Neural cell (in vitro differentiated cells): ENCODE measurements at regions not wholly inside any gene's neighbourhood (a gene's known extent, or its start where the extent isn't known, plus 50 kb on each side); places are given as distances from the start of the nearest gene placed in this dataset.

ENCODE experiments used
- H2AFZ ChIP-seq: fragments of 200-600, 300-800 bp; sonication (generic), shearing (Covaris generic); 2 replicates; pipeline ENCODE4 v1.6.0; 2014; ENCODE audit warnings: low read depth, mild to moderate bottlenecking, antibody characterized with exemption, low read length, moderate library complexity
- H3F3A ChIP-seq: fragments of 200-600 bp; shearing (Covaris generic); 2 replicates; pipeline ENCODE4 v1.6.1; 2016; ENCODE audit warnings: mild to moderate bottlenecking, moderate library complexity, mixed read lengths, antibody characterized with exemption, low read length; ENCODE audit not compliant: insufficient read depth, poor library complexity, severe bottlenecking
- H3K27ac ChIP-seq: fragments of 200-600, 300-800 bp; sonication (generic), shearing (Covaris generic); 2 replicates; pipeline ENCODE4 v1.5.1; 2014; ENCODE audit warnings: mild to moderate bottlenecking, low read length, moderate library complexity
- H3K27me3 ChIP-seq: fragments of 300-800, 200-600 bp; sonication (generic), shearing (Covaris generic); 2 replicates; pipeline ENCODE4 v1.6.0; 2014; ENCODE audit warnings: mild to moderate bottlenecking, low read depth, low read length, moderate library complexity; ENCODE audit not compliant: insufficient read depth
- H3K36me3 ChIP-seq: fragments of 300-800, 200-600 bp; sonication (generic), shearing (Covaris generic); 2 replicates; pipeline ENCODE4 v1.5.1; 2014; ENCODE audit warnings: mild to moderate bottlenecking, antibody characterized with exemption, low read length, moderate library complexity; ENCODE audit not compliant: insufficient read depth
- H3K4me2 ChIP-seq: fragments of 300-800, 200-600 bp; sonication (generic), shearing (Covaris generic); 2 replicates; pipeline ENCODE4 v1.6.0; 2014; ENCODE audit warnings: mild to moderate bottlenecking, low read length
- H3K4me3 ChIP-seq: fragments of 300-800, 200-600 bp; sonication (generic), shearing (Covaris generic); 2 replicates; pipeline ENCODE4 v1.5.1; 2014; ENCODE audit warnings: mild to moderate bottlenecking, low read length, moderate library complexity
- H3K79me2 ChIP-seq: fragments of 200-600 bp; shearing (Covaris generic); replicated peaks from 2 replicates; pipeline ENCODE4 v1.6.0; 2014; ENCODE audit warnings: mild to moderate bottlenecking, low read length, moderate library complexity; ENCODE audit not compliant: insufficient read depth
- H3K9ac ChIP-seq: fragments of 300-800, 200-600 bp; sonication (generic), shearing (Covaris generic); 2 replicates; pipeline ENCODE4 v1.6.1; 2016; ENCODE audit warnings: mild to moderate bottlenecking, low read length, mixed read lengths
- H3K9me2 ChIP-seq: fragments of 200-600 bp; shearing (Covaris generic); 2 replicates; pipeline ENCODE4 v1.6.1; 2016; ENCODE audit warnings: mild to moderate bottlenecking, low read length, mixed read lengths; ENCODE audit not compliant: insufficient read depth
- H3K9me3 ChIP-seq: fragments of 200-600, 300-800 bp; sonication (generic), shearing (Covaris generic); 2 replicates; pipeline ENCODE4 v1.6.1; 2016; ENCODE audit warnings: mild to moderate bottlenecking, mixed run types, low read length, moderate library complexity, mixed read lengths
- H4K20me1 ChIP-seq: fragments of 200-600 bp; shearing (Covaris generic); 2 replicates; pipeline ENCODE4 v1.6.1; 2016; ENCODE audit warnings: mild to moderate bottlenecking, mixed run types; ENCODE audit not compliant: insufficient read depth
- CTCF ChIP-seq: fragments of 450-650 bp; IDR thresholded peaks from 2 replicates; pipeline ENCODE4 v1.5.1; 2014; ENCODE audit warnings: antibody characterized with exemption, mild to moderate bottlenecking, moderate library complexity; ENCODE audit not compliant: poor library complexity, severe bottlenecking
- EP300 ChIP-seq: fragments of 450-650 bp; conservative IDR thresholded peaks from 2 replicates; pipeline ENCODE4 v1.6.1; 2014; ENCODE audit warnings: antibody characterized with exemption, mild to moderate bottlenecking, moderate library complexity; ENCODE audit not compliant: poor library complexity, severe bottlenecking
- EZH2 ChIP-seq: fragments of 200-600, 300-800 bp; shearing (Covaris generic), sonication (generic); IDR thresholded peaks from 2 replicates; pipeline ENCODE4 v1.6.1; 2014; ENCODE audit warnings: antibody characterized with exemption, low read length, borderline replicate concordance, mild to moderate bottlenecking; ENCODE audit not compliant: insufficient read depth, poor library complexity, severe bottlenecking
- MXI1 ChIP-seq: fragments of 450-650 bp; conservative IDR thresholded peaks from 2 replicates; pipeline ENCODE4 v1.6.1; 2014; ENCODE audit warnings: antibody characterized with exemption, mild to moderate bottlenecking; ENCODE audit not compliant: poor library complexity, severe bottlenecking
- POLR2AphosphoS5 ChIP-seq: IDR thresholded peaks from 2 replicates; pipeline ENCODE4 v1.6.1; 2012
- RAD21 ChIP-seq: fragments of 450-650 bp; conservative IDR thresholded peaks from 2 replicates; pipeline ENCODE4 v1.6.1; 2014; ENCODE audit warnings: antibody characterized with exemption, mild to moderate bottlenecking, moderate library complexity
- REST ChIP-seq: IDR thresholded peaks from 2 replicates; pipeline ENCODE4 v1.6.1; 2012; ENCODE audit warnings: borderline replicate concordance
- SMC3 ChIP-seq: fragments of 450-650 bp; conservative IDR thresholded peaks from 2 replicates; pipeline ENCODE4 v1.6.1; 2014; ENCODE audit warnings: antibody characterized with exemption, mild to moderate bottlenecking, moderate library complexity; ENCODE audit not compliant: poor library complexity
- TAF1 ChIP-seq: IDR thresholded peaks from 2 replicates; pipeline ENCODE4 v1.6.1; 2012; ENCODE audit warnings: low read depth

GRCh38 chr6:132931313-132931712, 116.9 kb downstream of the RPS12 start:
- no peaks in the 10 kb centered on the region for H4K20me1 ChIP-seq
- peaks cover 7% of the 10 kb centered on the region for H3F3A ChIP-seq
- no peaks in the 10 kb centered on the region for H3K79me2 ChIP-seq
- H3K36me3 ChIP-seq, result no peaks in the 10 kb centered on the region
- H2AFZ ChIP-seq, result no peak overlapping the region
- no peaks in the 10 kb centered on the region for H3K9me3 ChIP-seq
- H3K4me2 ChIP-seq, result no peak overlapping the region
- H3K9me2 ChIP-seq, result no peaks in the 10 kb centered on the region
- no peaks in the 10 kb centered on the region for H3K27me3 ChIP-seq
- H3K27ac ChIP-seq, result peak overlapping the region; percentile 82
- TF ChIP-seq TAF1, result no peak
- TF ChIP-seq CTCF, result no peak
- no peak for TF ChIP-seq REST
- no peak for TF ChIP-seq POLR2AphosphoS5
- TF ChIP-seq EP300, result no peak
- TF ChIP-seq SMC3, result no peak
- TF ChIP-seq RAD21, result no peak
- no peak for TF ChIP-seq MXI1
- no peak for TF ChIP-seq EZH2
- H3K9ac ChIP-seq, result peak overlapping the region; percentile 46
- H3K4me3 ChIP-seq, result no peak overlapping the region

- H4K20me1 ChIP-seq, result no peaks in the 10 kb centered on the region
- H3K4me2 ChIP-seq, result no peak overlapping the region
- H3K27me3 ChIP-seq, result no peaks in the 10 kb centered on the region
- TF ChIP-seq EZH2 (no peak), POLR2AphosphoS5 (no peak), TAF1 (no peak), REST (no peak), SMC3 (no peak), MXI1 (no peak)
- H3K9ac ChIP-seq, result peak overlapping the region; percentile 46
- H3F3A ChIP-seq, result peaks cover 7% of the 10 kb centered on the region
- H3K9me2 ChIP-seq, result no peaks in the 10 kb centered on the region
- no peak overlapping the region for H2AFZ ChIP-seq
- no peaks in the 10 kb centered on the region for H3K36me3 ChIP-seq
- H3K9me3 ChIP-seq, result no peaks in the 10 kb centered on the region
- H3K27ac ChIP-seq, result peak overlapping the region; percentile 82
- H3K4me3 ChIP-seq, result no peak overlapping the region
- no peaks in the 10 kb centered on the region for H3K79me2 ChIP-seq
Measured at GRCh38 chr6:132931936-132932514, 117.7 kb downstream of the RPS12 start.
